GDM1 (cell line): ENCODE measurements at regions not wholly inside any gene's neighbourhood (a gene's known extent, or its start where the extent isn't known, plus 50 kb on each side); places are given as distances from the start of the nearest gene placed in this dataset.
"Not testable (repeated sequence)": the region's sequence is repeated elsewhere in the genome, so short reads cannot be mapped to it uniquely, and the experiment has no call there.

ENCODE experiments used
- DNase-seq: peaks from one replicate; lab custom pipeline; 2025; lab: John Stamatoyannopoulos, UW

- DNase-seq, result no peak
Measured at GRCh38 chr21:18715606-18716005, 312.0 kb upstream of the TMPRSS15 start.

GRCh38 chr21:18716578-18717138 is 313.1 kb upstream of the TMPRSS15 start:
- DNase-seq, result no peak

GRCh38 chr21:18722193-18722592 is 318.6 kb upstream of the TMPRSS15 start:
- no peak for DNase-seq

DNA sequence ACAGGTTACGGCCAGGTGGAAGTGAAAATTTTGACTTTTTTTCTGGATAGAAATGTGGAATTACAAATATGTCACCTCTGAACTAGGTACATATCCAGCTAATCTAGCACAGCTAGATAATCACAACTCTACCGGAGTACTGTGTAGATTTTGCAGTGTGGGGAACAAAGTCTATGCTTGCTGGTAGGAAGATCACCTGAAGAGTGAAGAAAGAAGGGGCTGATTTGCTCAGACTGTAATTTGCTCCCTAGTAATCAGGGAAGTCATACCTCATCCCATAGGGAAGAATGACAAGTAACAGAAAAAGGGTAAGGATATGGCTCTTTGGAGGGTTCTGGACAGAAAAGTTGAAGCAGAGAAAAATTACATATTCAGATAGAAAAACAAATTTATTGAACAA is 319.6 kb upstream of the TMPRSS15 start:
- DNase-seq, result no peak

GRCh38 chr21:18725653-18726052 is 322.1 kb upstream of the TMPRSS15 start:
- no peak for DNase-seq

DNA sequence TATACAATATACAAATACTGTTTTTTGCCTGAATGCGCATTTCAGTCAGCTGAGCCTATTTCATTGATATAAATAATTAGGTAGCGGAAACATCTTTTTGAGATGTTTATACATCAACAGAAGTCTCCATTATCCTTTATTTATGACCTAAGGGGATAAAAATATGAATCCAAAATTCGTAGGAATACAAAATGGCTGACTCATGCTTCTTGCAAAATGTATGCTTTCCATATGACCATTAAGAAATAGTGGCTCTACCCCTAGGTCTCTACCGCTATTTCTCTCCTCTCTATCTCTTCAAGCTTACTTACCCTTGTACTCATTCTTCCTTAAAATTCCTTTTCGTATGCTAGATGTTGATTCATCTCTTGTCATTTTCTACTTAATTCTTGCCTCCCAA is 338.4 kb upstream of the TMPRSS15 start:
- DNase-seq, result no peak

DNA sequence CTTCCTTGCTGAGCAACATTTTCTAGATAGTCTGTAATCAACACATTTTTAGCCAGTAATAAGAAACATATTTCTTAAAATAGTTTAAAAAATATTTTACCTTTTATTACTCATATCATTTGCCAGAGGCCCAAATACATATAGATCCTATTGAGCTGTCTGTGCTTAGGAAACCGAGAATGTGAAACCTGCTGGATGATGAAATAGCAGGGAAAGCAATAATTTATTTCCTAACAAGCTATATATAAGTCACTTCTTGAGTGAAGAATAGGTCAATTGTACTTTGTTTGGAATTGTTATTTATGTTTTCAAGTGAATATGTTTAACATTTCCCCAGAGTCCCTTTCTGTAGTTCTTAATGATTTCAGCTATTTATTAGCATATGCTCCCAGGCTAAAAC is 339.9 kb upstream of the TMPRSS15 start:
- no peak for DNase-seq

DNA sequence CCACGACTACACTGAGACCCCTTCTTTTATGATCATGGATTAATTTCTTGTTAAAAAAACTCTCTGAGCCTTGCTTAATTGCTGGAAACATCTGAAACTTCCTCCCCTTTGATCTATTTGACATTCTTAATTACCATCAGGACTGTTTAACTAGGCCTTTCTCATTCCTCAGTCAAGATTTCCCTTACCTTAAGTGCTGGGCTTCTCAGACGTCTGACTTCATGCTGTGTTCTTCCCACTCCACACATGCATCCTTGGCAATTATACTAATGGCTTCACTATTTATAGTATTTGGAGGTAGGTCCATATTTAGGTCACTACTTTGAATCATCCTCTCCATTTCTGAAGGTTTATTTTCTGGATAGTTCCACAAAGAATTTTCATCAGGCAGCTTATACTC is 341.3 kb upstream of the TMPRSS15 start:
- no peak for DNase-seq

DNA sequence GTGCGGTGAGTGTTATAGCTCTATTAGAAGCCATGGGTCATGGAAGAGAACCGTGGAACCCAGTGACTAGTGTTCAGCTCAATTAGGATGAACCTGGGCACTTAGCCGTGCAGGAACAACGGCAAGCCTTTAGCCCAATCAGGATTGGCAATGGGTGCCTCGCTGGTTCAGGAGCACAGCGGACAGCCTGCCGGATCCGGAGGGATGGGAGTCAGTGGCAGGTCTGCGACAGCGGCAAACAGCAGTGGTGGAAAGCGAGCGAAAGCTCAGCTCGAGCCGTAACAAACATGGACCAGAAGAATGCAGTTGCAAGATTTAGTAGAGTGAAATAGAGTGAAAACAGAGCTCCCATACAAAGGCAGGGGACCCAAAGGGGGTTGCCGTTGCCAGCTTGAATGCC is 349.3 kb upstream of the TMPRSS15 start:
- DNase-seq, result not testable (repeated sequence)

GRCh38 chr21:18756272-18756671 is 352.7 kb upstream of the TMPRSS15 start:
- DNase-seq, result not testable (repeated sequence)

- no peak for DNase-seq
Measured at GRCh38 chr21:18759267-18759666, 355.7 kb upstream of the TMPRSS15 start.

DNA sequence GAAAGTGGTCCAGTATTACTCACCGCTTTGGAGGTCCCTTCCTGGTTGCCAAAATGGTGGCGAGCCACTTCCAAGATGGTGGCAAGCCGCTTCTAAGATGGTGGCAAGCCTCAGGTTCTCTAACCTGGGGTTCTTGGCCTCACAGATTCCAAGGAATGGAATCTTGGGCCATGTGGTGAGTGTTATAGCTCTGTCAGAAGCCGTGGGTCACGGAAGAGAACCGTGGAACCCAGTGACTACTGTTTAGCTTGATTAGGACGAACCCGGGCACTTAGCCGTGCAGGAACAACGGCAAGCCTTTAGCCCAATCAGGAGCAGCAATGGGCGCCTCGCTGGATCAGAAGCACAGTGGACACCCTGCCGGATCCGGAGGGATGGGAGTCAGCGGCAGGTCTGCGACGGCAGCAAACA is 356.2 kb upstream of the TMPRSS15 start:
- no peak for DNase-seq

GRCh38 chr21:18760247-18760646 is 356.7 kb upstream of the TMPRSS15 start:
- no peak for DNase-seq

DNA sequence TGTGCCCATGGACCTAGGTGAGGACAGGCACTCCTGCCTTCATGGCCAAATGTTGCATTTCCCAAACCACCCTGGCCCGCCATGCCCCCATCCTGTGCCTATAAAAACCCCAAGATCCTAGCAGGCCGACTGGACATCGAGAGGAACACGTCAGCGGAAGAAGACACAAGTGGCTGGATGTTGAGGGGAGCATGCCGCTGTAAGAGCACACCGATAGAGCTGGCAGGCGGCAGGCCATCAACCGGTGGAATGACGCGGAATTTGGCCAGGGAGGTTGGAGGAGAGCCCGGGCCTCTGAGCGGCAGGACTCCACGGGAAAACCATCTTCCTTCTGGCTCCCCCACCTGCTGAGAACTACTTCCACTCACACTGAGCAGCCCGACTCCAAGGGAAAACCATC is 361.1 kb upstream of the TMPRSS15 start:
- no peak for DNase-seq

GRCh38 chr21:18769599-18769998 is 366.0 kb upstream of the TMPRSS15 start:
- DNase-seq, result no peak

DNA sequence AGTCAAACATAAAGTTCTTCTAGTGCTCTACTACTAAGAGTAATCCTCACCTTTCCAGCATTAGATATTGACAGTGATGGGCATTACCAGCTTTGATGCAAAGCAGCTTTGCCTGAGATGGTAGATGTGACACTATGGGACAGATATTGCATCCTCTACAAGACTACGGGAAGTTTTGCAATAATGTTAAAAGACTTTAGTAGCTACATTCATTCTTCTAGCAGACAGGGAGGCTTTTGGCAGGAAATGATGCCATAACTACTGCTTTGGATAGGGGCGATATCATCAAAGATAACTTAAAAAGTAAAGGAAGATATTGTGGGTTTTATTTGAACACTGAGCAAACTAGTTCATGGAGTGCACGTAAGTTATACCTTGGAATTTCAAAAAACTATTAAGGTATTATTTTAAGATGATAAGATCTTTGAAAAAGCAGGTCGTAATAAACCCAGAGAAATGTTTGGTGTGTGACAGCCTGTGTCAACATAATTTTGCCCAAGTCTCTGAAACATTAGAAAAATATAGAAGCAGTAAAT is 368.3 kb upstream of the TMPRSS15 start:
- no peak for DNase-seq

DNA sequence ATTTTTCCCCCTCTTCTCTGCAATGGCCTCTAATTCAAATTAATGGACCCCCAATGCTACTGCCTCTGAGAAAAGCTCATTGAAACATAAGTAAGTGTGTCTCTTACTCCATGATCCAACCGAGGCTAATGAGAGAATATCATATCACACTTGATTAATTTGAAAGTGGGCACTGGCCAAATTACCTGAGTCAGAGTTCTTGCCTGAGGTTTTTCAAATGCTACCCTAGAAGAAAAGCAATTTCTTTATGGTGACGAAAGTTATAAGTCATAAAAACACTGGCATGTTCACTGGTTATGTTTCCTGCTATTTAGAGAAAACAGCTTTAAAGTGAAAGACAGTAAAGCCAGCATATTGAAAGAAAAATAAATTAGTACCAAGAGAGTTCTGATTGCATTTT is 368.8 kb upstream of the TMPRSS15 start:
- no peak for DNase-seq

DNA sequence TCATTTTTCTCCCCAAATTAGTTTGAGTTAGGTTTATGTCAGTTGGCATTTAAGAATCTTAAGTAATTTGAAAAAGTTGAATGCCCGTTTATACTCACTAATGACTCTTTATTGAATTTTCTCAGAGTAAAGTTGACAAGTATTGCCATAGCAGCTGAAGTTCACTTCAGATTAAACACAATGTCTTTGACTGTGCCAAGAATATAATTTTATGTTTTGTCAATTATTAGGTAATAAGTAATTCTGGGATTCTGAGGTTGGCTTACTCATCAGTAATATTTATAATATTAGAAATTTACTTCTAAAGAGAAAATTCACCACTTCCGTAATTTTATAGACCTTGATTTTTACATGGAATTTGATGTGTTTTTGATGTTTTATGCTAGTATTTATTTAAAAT is 369.3 kb upstream of the TMPRSS15 start:
- no peak for DNase-seq

- DNase-seq, result no peak
Measured at GRCh38 chr21:18776936-18777335, 373.4 kb upstream of the TMPRSS15 start.

- DNase-seq, result no peak
Measured at GRCh38 chr21:18782721-18783120, 379.1 kb upstream of the TMPRSS15 start.

- DNase-seq, result no peak
Measured at GRCh38 chr21:18801468-18801867, 397.9 kb upstream of the TMPRSS15 start.

GRCh38 chr21:18803624-18804023 is 400.0 kb upstream of the TMPRSS15 start:
- DNase-seq, result no peak

DNA sequence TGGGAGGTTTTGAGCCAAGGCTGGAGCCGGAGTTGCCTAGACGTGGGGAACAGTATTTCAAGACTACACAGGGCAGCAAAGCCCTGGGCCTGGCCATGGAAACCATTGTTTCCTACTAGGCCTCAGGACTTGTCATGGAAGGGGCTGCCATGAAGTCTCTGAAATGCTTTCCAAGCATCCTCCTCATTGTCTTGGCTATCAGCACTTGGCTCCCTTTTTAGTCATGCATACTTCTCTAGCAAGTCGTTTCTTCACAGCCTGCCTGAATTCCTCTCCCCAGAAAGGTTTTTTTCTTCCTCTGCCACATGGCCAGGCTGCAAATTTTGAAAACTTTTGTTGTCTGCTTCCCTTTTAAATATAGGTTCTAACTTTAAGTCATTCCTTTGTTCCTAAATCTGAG is 406.6 kb upstream of the TMPRSS15 start:
- DNase-seq, result no peak

GRCh38 chr21:18812308-18812707 is 408.7 kb upstream of the TMPRSS15 start:
- DNase-seq, result no peak

DNA sequence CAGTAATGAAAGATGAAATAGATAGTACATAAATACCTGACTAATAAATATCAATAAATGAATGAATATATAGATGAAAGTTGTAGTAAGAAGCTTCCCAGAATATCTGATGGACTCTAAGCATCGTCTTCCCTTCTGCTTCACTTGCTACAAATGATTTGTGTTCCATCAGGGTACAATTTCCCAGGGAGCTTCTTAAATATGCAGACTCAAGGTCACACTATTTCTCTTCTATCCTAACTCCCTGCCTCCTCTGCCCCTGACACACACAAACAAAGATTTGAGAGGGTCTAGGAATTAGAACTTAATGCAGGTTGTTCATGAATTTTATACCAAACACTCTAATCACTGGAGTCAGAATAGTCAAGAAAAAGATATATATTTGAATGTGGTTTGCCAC is 415.9 kb upstream of the TMPRSS15 start:
- DNase-seq, result no peak
